GM21526 (cell line): ENCODE measurements at regions not wholly inside any gene's neighbourhood (a gene's known extent, or its start where the extent isn't known, plus 50 kb on each side); places are given as distances from the start of the nearest gene placed in this dataset.

ENCODE experiments used
- ATAC-seq: cut with Tn5 transposase; IDR thresholded peaks from one replicate; pipeline ENCODE4 v1.9.1; 2021; ENCODE audit warnings: moderate library complexity; ENCODE audit not compliant: unreplicated experiment, low FRiP score

DNA sequence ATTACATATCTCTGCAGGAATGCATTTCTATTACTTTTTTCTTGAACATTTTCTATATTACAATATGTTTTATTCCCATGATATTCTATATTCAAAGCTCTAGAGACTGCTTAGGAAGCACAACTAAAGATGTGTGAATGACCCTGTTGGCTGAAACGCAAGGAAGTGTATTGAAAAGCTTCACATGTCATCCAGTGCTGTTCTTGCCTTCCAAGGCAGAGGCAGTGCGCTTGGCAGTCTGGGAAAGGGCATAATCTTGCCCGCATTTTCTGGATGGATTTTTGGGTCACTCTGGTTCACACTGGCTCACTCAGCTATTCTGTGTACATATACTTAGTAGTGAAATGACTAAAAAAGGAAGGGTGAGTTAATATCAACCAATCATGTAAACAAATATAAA, 262.4 kb downstream of the PTPRC start:
- no peak for ATAC-seq

DNA sequence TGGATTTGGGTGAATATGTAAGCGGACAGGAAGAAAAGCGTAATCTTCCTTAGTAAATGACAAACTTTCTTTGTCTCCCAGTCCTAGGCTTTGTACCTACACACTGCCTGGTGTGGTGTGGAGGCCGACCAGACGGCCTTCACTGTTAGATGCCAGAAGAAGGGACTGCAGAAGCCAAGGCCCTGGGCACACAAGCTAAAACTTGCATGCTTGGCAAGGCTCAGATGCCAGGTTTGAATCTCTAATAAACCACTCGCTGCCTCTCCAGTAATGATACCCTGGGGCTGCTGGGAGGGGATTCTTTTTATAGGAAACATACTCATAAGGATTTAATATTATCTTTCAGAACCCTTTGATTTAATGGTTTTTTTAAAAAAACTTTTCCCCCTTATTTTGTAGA, 263.8 kb downstream of the PTPRC start:
- no peak for ATAC-seq

DNA sequence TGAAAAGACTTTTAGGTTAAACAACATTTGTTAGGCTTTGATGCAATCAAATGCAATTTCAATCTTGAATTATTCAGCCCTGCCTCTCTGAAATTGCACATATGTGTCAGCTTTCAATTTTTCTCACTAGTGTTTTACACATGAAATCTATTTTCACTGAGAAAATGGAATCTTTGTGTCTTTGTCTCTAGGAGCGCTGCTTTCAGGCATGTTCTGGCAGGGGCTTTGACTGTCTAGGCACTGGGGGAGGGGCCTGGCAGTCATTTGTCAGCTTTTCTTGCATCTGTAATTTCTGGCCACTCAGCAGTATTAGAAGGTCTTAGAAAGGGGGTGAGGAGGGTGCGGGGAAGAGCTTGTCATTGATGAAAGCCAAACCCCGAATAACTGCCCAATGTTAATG, 264.4 kb downstream of the PTPRC start:
- no peak for ATAC-seq

- no peak for ATAC-seq
Measured at GRCh38 chr1:198903621-198904020, 264.8 kb downstream of the PTPRC start.

DNA sequence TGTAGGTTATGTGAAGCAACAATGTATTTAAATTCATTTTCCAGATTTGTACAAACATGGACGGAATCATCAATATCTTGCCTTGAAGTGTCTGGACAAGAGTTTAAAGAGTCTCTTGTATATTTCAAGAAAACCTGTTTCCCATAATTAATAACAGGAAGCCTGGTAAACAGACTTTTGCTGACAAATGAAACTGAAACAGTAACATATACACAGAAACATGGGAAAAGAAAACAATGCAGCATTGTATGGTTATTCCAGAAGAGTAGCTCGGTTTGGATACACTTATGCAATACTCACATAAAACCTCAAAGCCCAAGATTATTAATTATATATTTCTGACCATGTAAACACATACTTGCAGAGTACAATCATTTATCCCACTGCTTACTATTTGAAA, 265.5 kb downstream of the PTPRC start:
- no peak for ATAC-seq

DNA sequence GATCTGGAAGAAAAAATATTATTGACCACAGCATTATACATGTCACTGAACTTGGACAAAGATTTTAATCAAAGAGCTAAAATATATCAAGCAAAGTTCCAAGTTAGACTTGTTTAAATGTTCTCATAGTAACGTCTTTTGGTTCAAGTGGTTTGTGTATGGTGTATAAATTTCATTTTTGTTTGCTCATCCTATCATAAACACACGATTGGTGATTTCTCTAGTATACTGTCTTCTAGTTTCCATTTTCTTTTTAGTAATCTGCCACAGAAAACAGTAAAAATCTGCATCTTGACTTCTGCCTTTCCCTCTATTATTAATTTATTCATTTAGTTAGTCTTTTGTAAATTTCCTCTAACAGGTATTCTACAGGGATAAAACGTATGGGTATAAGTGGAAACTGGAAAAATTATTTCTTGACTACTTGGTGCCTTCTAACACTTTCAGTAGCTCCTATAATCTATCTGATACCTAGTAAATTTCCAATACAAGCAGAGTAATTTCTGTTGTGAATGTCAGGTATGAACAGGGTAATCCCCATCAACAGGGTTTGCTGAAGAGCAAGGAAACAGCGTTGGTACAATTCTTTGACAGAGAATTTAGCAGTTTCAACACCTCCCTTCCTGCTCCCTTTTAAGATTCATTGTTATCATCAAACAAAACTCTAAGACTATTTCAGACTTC, 268.0 kb downstream of the PTPRC start:
- no peak for ATAC-seq

DNA sequence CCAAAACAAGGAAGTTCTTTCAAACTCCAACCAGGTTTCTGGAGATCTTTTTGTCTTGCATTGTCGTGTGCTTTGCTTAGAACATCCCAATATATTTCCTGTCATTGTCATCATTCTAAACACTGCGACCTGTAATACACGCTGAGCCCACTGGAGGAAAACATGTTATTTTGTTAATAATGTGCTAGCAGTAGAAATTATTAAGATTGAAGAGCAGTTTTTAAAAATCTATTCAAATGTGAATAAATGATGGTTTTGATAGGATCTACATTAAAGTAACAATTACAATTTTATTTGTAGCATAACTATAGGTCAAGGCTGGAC, 268.5 kb downstream of the PTPRC start:
- no peak for ATAC-seq

- ATAC-seq: no peak
Measured at GRCh38 chr1:198908995-198909394, 270.2 kb downstream of the PTPRC start.

GRCh38 chr1:198909973-198910372, 271.1 kb downstream of the PTPRC start:
- no peak for ATAC-seq

GRCh38 chr1:198910816-198911215, 272.0 kb downstream of the PTPRC start:
- ATAC-seq: no peak

- ATAC-seq: no peak
Measured at GRCh38 chr1:198912046-198912445, 273.2 kb downstream of the PTPRC start.

- no peak for ATAC-seq
Measured at GRCh38 chr1:198913667-198914066, 274.8 kb downstream of the PTPRC start.

DNA sequence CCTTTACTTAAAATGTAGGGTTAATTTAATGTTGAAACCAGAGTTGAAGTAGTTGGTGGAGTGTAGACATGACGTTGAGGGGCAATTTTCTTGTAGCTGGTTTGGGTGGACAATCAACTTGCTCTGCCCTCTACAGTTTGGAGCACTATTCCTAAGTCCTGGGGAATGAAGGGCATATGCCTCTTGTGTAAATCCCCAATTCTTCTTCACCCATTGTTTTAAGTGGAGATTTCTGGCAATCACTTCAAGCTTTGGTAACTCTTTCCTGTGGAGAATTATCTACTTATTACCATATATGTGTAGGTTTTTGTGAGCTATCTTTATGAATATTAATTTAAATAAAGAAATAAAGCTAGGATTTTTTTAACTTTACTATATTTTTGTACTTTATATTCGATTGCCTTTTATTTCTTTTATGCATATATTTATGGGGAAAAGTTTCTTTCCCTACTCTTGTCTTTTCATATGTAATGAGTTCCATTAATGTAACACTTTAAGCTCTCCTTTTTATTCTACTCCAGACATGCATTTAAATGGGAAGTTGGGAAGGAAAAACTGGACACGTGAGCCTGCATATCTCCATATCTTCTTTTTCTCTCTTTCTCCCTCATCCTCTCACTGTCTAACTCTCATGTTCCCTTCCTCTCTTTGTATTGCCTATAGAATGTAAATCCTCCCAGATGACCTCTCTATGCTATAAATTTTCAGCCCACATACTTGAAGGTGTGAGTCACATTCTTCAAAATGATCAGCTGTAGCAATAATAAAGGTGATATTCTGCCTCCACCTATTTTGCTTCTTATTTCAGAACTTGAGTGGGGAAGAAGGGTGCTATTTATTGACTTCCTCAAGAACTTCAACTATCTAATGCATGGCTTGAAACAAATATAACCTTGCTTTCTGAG, 276.7 kb downstream of the PTPRC start:
- no peak for ATAC-seq

- ATAC-seq: no peak
Measured at GRCh38 chr1:198917226-198917625, 278.4 kb downstream of the PTPRC start.

DNA sequence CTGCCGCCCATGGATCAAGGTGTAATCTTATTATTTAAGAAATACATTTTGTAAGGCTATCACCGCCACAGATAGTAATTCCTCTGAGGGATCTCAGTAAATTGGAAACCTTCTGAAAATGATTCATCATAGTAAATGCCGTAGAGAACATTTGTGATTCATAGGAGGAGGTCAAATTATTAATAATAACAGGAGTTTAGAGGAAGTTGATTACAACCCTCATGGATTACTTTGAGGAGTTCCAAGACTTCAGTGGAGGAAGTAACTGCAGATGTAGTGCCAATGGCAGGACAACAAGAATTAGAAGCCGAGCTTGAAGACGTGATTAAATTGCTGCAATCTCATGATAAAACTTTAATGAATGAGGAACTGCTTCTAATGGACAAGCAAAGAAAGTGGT, 280.1 kb downstream of the PTPRC start:
- no peak for ATAC-seq

- ATAC-seq: peak; percentile 71
Measured at GRCh38 chr1:198919667-198920398, 281.0 kb downstream of the PTPRC start.

GRCh38 chr1:198922638-198923430, 284.0 kb downstream of the PTPRC start:
- peak; percentile 67 for ATAC-seq

GRCh38 chr1:198923993-198924392, 285.2 kb downstream of the PTPRC start:
- no peak for ATAC-seq

DNA sequence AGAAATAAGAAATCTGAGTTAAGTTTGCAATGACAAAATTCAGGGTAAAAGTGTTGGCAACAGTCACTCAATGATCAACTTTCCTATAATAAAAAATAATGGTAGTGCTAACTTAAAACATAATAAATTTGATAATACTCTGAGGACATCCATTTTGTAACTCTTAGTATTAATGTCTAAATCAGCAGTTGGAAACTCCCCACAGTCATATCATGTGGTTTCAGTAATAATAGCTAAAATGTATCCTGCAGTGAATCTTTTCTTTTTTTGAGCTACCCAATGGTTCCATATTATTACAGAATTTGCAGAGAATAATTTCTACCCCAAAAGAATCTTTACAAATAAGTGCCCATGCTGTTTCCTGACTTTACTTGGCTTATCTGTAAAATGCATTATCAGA, 286.7 kb downstream of the PTPRC start:
- ATAC-seq: no peak

DNA sequence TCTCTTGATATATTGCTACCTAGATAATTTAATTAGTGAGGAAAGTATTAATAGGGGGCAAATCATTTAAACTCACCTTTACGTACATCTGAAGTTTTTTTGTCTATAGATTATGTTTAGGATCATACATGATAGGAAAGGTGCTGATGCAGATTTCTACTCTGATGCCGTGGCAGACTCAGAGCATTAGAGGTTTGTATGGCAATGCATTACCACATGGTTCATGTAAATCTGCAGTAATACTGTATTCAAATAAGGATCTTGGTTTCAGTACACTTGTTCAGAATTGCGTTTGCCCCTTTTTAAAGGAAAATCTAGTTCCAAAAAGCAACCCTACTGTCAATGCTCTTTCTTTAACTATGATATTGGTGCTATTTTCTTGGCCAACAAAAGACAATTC, 288.3 kb downstream of the PTPRC start:
- ATAC-seq: no peak
